HK-2 (cell line): ENCODE measurements at regions not wholly inside any gene's neighbourhood (a gene's known extent, or its start where the extent isn't known, plus 50 kb on each side); places are given as distances from the start of the nearest gene placed in this dataset.
"Not testable (repeated sequence)": the region's sequence is repeated elsewhere in the genome, so short reads cannot be mapped to it uniquely, and the experiment has no call there.

ENCODE experiments used
- DNase-seq: peaks from one replicate; pipeline ENCODE4 v3.0.0-alpha.2; 2018; ENCODE audit not compliant: unreplicated experiment

DNA sequence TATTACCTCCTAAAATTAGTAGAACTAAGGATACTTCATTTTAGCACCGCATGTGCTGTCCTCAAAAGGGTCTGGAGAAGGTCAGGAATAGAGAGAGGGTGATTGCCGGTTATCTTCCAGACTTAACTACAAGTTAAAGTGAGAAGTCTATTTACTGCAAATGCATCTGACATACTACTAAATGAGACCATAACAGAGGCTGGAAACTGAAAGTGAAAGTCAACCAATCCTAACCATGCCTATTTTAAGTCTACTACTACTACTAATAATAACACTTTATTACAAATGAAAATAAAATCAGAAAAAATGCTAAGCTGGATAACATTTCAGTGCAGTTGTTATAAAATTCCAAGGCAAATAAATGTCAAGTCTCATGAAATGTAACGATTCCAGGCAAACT, 244.7 kb downstream of the KIF20B start:
- DNase-seq = no peak

DNA sequence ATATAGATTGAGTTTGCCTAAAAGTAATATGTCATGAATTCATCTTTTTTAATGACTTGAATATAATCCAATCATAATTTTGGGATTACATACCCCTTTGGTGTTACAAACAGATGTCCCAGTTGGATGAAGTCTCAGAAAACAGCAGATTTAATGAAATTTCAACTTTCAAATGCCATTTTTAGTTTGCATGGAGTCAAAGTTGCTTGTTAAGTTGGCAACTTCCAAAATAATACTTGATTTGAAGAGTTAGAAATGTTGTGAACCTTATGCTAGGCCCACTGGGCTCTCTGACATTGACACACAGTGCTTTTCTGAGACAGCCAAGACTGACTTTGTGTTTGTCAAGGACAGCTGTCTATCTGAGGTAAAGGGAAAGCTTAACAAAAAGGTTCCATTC, 248.1 kb downstream of the KIF20B start:
- no peak for DNase-seq

DNA sequence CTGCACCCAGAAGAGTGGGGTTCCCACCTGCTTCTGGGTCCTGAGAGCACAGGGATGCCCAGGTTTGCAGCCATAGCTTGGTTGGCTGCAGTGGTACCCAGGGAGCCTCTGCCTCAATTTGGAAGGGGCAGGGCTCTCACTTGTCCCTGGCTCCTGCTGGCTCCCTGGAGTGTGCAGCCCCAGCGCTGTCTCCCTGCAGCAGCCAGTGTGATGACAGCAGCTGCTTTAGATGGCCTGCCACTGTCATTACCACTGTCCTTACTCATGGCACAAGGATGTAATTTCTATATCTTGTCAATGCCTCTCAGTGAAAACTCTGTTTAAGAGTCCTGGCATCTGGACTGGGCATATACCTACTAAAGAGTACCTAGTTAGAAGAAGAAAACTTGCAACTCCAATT, 250.9 kb downstream of the KIF20B start:
- DNase-seq = no peak

- DNase-seq = no peak
Observed at GRCh38 chr10:89952751-89953150, 251.4 kb downstream of the KIF20B start.

DNA sequence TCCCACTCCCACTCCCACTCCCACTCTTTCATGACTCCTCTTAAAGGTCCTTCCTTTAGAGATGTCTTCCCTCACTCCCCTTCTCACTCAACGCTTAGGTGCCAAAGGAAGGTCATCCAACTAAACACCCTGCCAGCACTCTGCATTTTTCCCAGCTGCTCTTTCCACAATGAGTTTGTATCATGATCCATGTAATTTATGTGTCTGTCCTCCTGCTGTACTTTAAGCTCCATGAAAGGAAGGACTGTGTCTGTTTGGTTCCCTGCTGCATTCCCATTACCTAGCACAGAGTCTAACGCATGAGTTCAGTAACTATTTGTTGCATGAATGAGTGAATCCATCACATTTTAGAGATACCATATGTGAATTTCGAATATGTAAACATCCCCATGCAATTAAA, 252.7 kb downstream of the KIF20B start:
- no peak for DNase-seq

GRCh38 chr10:89954787-89955566, 253.6 kb downstream of the KIF20B start:
- no peak for DNase-seq

DNA sequence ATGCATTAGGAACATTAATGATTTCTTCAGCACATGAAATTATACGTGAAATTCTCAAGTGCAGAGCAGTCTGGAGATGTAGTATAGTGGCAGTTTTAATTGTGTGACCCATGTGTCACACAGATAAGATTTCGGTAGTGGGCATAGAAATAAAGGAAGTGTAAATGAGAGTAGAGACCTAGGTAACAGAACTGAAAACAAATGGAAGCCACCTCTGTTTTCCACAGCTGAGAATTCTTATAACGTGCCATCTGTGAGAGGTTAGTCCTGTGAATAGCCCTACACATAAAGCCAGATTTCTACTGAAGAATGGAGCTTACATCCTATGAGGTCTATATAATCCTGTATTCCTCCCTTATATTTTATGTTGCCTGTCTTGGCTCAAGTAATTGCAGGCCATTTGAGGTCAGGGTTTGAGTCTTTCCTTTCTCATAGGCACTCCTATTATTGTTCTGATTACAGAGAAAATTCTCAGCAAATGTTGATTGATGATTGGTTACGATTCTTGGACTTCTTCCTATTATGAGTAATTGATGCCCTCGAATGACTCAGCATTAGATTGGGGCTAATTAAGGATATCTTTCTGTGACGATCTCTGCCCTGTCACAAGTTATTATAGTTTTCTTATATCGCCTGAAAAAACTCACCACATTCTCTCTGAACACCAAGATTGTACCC, 258.2 kb downstream of the KIF20B start:
- no peak for DNase-seq

- no peak for DNase-seq
Observed at GRCh38 chr10:89963451-89964102, 262.2 kb downstream of the KIF20B start.

DNA sequence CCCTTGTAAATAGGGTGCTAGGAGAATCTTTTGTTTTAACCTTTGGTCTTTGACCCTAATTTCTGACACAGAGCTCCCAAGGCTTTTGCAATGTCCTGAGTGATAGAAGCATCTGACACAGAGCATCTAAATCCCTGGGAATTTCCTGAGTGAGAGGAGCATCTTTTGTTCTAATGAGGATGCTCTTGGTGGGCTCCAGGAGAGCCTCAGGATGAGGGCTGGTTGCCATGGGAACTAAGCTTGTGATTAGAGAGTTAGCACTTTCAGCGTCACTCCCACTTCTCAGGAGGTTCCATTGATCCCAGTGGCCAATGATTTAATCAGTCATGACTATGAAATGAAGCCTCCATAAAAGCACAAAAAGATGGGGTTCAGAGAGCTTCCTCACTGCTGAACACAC, 264.8 kb downstream of the KIF20B start:
- no peak for DNase-seq

- DNase-seq = no peak
Observed at GRCh38 chr10:89973326-89973725, 271.9 kb downstream of the KIF20B start.

DNA sequence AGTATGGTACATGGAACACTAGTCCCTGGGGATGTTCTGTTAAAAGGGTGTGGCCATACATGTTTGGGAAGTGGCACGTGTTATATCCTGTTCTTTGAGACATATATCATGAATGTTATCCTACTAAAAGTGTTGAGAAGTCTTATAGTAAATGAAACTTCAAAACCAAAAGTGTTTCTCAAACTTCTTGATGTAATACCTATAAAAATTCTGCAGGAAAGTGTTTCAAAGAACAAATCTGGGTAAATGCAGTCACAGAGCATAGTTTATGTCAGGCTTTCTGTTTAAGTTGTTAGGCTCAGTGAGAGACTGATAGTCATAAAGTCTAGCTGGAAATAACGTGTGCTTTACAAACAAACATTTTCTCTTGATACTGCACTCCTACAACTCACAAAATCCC, 273.7 kb downstream of the KIF20B start:
- no peak for DNase-seq

- DNase-seq = no peak
Observed at GRCh38 chr10:89975771-89976170, 274.4 kb downstream of the KIF20B start.

- DNase-seq = no peak
Observed at GRCh38 chr10:89978081-89978480, 276.7 kb downstream of the KIF20B start.

DNA sequence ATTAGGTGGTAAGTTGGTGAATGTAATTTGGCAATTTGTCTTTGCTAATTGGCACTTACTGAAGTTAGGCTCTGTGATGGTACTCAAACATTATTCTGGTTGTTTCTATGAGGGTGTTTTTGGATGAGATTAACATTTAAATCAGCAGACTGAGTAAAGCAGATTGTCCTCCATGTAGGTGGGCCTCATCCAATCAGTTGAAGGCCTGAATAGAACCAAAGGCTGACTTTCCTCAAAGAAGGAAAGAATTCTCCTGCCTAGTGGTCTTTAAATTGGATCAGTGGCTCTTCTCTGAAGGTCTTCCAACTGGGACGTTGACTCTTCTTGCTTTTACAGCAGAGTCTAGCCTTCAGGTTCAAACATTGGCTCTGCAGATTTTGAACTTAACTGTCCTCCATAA, 278.3 kb downstream of the KIF20B start:
- no peak for DNase-seq

DNA sequence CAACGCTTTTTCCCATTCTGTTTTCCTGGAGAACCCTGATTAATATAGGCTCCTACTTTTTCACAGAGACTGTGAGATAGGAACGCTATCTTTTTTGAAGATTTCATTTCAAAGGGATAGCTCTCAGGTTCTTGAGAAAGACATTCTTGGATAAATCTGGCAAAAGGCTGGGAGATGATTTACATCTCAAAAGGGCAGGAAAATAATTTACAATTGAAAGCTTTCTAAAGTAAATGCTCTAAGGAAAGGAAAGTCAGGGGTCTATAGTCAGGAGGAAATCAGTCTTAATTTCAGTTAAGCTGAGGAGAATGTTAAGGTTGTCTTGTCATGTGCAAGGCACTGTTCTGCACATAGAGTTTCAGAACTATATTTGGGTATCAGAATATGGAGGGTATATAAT, 278.8 kb downstream of the KIF20B start:
- no peak for DNase-seq

DNA sequence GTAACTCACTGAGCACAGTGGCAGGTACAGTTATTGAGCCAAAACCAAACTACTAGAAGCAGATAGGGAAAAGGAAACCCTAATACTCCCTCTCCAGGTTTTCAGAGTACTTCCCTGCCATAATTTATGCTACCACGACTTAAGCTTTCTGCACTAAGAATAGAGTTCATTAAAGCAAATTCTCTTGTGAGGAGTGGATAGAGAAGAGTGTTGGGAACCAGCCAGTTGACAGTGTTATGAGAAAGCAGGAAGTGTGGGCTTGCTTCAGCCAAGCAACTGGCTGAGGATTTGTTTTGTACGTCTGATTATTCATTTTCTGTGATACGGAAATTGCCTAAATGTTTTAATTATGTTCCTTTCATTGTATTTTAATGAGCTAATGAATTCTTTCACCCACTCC, 280.5 kb downstream of the KIF20B start:
- DNase-seq = no peak

DNA sequence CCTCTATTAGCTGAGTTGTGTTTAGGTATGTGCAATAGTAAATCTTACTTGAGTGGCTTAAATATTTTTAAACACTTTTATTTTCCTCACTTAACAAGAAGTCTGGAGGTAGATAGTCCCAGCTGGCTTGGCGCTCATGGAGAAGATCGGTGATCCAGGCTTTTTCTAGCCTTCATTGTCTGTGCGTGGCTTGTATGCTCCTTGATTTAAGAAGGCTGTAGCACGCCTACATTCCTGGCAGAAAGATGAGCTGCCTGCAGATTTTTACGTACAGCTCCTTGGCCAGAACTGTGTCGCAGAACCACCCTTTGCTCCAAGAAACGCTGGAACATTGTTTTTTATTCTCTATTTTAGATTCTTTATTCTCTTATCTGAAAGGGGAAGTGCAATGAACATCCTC, 284.1 kb downstream of the KIF20B start:
- no peak for DNase-seq

DNA sequence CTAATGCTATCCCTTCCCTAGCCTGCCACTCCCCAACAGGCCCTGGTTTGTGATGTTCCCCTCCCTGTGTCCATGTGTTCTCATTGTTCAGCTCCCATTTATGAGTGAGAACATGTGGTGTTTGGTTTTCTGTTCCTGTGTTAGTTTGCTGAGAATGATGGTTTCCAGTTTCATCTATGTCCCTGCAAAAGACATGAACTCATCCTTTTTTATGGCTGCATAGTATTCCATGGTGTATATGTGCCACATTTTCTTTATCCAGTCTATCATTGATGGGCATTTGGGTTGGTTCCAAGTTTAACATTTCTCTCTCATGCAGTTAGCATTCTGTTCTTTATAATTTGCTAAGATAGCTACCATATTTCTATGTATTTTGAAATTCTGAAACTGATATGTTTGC, 287.0 kb downstream of the KIF20B start:
- not testable (repeated sequence) for DNase-seq

- no peak for DNase-seq
Observed at GRCh38 chr10:89992575-89992974, 291.2 kb downstream of the KIF20B start.

- DNase-seq = no peak
Observed at GRCh38 chr10:90007226-90007625, 305.8 kb downstream of the KIF20B start.

GRCh38 chr10:90011281-90011680, 309.9 kb downstream of the KIF20B start:
- DNase-seq = not testable (repeated sequence)

DNA sequence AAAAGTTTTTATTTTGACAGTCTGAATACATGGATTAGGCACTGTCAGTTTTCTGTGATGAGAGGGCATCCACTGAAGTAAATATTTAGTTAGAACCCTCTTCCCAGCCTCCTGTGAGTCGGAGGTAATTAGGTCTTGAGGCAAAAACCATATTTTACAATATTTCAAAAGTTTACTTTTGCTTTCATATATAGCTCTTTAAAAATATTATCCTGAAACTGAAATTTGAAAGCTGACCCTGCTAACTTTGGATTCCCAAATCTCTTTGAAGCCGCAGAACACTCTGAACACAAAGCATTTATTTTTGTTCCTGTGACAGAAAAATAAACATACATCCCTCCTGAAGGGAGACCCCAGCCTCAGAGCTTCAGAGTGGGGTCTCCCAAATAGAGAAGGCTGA, 317.4 kb downstream of the KIF20B start:
- no peak for DNase-seq

GRCh38 chr10:90020506-90020905, 319.1 kb downstream of the KIF20B start:
- no peak for DNase-seq
